Progenitor cell of endocrine pancreas (in vitro differentiated cells): ENCODE measurements at regions not wholly inside any gene's neighbourhood (a gene's known extent, or its start where the extent isn't known, plus 50 kb on each side); places are given as distances from the start of the nearest gene placed in this dataset.

Experiments
- DNase-seq: peaks from one replicate; pipeline ENCODE4 v3.0.0; 2021; ENCODE audit warnings: low spot score; ENCODE audit not compliant: unreplicated experiment
- H3K27ac Mint-ChIP-seq: 2 replicates; pipeline ENCODE4 v1.8.0; 2021; ENCODE audit warnings: mild to moderate bottlenecking, moderate library complexity, mixed read lengths
- H3K27me3 Mint-ChIP-seq: 2 replicates; pipeline ENCODE4 v1.8.0; 2021; ENCODE audit warnings: mixed read lengths
- H3K36me3 Mint-ChIP-seq: 2 replicates; pipeline ENCODE4 v1.8.0; 2022; ENCODE audit warnings: mixed read lengths; ENCODE audit not compliant: insufficient read depth
- H3K4me1 Mint-ChIP-seq: 2 replicates; pipeline ENCODE4 v1.8.0; 2021; ENCODE audit warnings: low read depth, mixed read lengths
- H3K4me3 Mint-ChIP-seq: 2 replicates; pipeline ENCODE4 v1.8.0; 2021; ENCODE audit warnings: low read depth, mild to moderate bottlenecking, moderate library complexity, mixed read lengths
- H3K9me3 Mint-ChIP-seq: 2 replicates; pipeline ENCODE4 v1.8.0; 2021; ENCODE audit warnings: low read depth, mixed read lengths
- TF ChIP-seq, protein P1 (sequence below): fragments of 200-600 bp; sonication (generic); IDR thresholded peaks from one replicate; pipeline ENCODE4 v1.5.0; 2021; ENCODE audit warnings: antibody characterized with exemption, mild to moderate bottlenecking; ENCODE audit not compliant: unreplicated experiment

DNA sequence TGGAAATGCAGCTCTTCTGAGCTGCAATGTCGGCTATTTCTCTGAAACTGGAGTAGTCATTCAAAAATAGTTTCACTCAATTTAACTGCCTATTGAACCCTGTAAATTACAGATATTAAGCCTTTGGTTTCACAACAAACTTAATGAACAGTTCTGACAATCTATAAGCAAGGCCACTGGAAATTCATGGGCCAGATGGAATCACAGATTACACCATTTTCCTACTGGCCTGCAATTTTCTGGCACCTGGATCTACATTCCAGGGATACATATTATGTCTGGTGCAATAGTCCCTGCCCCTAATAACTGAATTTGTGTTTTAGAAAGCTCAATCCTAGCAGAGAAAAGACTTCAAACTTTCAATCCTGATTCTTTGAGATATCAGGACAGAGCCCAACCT lies 551.7 kb downstream of the RNF144A start:
- no peaks in the 10 kb centered on the region for H3K36me3 Mint-ChIP-seq
- no peaks in the 10 kb centered on the region for H3K27me3 Mint-ChIP-seq
- no peak for DNase-seq
- TF ChIP-seq, protein P1, sequence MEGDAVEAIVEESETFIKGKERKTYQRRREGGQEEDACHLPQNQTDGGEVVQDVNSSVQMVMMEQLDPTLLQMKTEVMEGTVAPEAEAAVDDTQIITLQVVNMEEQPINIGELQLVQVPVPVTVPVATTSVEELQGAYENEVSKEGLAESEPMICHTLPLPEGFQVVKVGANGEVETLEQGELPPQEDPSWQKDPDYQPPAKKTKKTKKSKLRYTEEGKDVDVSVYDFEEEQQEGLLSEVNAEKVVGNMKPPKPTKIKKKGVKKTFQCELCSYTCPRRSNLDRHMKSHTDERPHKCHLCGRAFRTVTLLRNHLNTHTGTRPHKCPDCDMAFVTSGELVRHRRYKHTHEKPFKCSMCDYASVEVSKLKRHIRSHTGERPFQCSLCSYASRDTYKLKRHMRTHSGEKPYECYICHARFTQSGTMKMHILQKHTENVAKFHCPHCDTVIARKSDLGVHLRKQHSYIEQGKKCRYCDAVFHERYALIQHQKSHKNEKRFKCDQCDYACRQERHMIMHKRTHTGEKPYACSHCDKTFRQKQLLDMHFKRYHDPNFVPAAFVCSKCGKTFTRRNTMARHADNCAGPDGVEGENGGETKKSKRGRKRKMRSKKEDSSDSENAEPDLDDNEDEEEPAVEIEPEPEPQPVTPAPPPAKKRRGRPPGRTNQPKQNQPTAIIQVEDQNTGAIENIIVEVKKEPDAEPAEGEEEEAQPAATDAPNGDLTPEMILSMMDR: no peak
- no peak overlapping the region for H3K27ac Mint-ChIP-seq
- no peaks in the 10 kb centered on the region for H3K4me1 Mint-ChIP-seq
- no peak overlapping the region for H3K4me3 Mint-ChIP-seq
- no peaks in the 10 kb centered on the region for H3K9me3 Mint-ChIP-seq

DNA sequence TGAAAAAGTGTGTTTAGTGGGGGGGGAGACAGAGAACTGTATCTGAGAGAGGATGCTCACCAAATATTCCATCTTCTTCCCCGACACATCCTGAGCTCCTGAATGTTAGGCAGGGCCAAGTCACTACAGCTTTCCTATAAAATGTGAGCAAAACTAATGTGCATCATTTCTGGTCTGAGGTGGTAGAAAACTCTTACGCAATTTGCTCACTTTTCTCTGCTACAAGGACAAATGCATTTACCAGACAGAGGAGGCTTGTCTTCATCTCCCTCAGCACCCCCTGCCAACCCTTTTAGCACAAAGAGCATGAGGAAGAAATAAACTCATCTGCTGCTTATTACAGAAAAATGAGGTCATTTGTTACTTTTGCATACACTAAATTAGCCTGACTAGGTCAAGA lies 554.0 kb downstream of the RNF144A start:
- Mint-ChIP-seq H3K36me3 (no peaks in the 10 kb centered on the region), H3K9me3 (no peaks in the 10 kb centered on the region), H3K4me1 (no peaks in the 10 kb centered on the region), H3K27ac (no peak overlapping the region), H3K4me3 (no peak overlapping the region), H3K27me3 (no peaks in the 10 kb centered on the region)
- TF ChIP-seq, protein P1: no peak
- DNase-seq: no peak

DNA sequence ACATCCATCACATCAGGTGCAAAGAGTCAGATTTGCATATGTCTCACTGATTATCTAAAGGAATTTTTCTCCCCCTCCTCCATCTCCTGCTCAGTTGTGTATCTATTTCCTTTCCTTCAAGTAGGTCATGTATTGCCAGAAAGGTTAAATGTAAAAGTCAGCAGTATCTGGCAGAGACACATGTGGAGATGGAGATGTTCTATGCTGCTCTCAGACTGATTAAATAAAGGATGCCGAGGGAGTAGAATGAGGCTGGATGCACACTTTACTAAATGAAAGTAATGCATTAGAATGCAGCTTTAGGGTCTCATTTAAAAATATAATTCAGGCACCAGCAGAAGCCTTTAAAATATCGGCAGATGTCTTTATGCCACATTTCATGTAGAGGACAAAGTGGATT lies 555.3 kb downstream of the RNF144A start:
- peaks cover 2% of the 10 kb centered on the region for H3K4me1 Mint-ChIP-seq
- H3K4me3 Mint-ChIP-seq: no peak overlapping the region
- H3K27me3 Mint-ChIP-seq: no peaks in the 10 kb centered on the region
- H3K27ac Mint-ChIP-seq: no peak overlapping the region
- no peak for DNase-seq
- no peaks in the 10 kb centered on the region for H3K9me3 Mint-ChIP-seq
- TF ChIP-seq, protein P1: no peak
- H3K36me3 Mint-ChIP-seq: no peaks in the 10 kb centered on the region

DNA sequence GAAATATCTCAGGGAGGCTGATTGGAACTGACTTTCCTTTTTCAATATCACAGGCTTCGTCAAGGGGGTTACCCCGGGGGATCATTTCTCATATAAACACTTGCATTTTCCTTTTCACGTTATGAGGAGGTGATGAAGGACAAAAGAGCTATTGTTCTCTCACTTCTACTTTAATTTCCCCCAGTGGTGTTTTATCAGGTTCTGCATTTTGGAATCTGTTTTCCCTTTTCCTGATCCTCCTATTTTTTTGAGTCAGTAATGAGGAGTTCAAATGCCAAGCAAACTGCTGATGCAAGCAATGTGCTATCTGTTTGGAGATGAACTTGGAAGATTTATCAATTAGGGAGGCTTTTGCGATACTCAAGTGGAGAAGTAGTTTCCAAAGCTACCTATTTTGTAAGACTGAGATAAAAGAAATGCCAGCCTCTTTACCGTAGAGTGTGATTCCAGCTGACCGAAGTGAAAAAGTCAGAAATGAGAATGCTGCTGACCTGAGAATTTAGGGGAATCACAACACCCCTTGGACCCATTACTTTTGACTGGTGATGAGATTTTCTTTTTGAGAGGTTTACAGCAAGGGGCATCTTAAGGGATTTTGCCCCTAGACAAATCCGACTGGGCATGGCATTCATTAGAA lies 556.0 kb downstream of the RNF144A start:
- H3K4me3 Mint-ChIP-seq: no peak overlapping the region
- peaks cover 2% of the 10 kb centered on the region for H3K4me1 Mint-ChIP-seq
- DNase-seq: no peak
- H3K9me3 Mint-ChIP-seq: no peaks in the 10 kb centered on the region
- no peaks in the 10 kb centered on the region for H3K27me3 Mint-ChIP-seq
- TF ChIP-seq, protein P1: no peak
- H3K27ac Mint-ChIP-seq: no peak overlapping the region
- no peaks in the 10 kb centered on the region for H3K36me3 Mint-ChIP-seq

DNA sequence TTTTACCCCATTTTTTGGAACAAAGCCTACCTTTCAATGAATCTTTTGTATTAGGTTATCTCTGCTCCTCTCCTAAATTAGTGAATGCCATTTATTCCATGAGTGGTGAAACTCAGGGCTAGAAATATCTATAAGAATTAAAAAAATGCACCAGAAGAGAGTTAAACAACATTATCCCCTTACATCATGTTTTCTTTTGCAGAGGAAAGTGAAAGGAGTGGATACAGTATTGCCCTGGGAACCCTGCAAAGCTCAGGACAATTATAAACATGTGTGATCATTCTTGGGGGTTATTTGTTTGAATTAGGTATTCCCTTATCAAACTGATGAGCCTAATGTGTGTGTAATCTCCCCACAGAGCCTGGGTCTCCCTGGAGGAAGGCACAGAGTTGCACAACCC lies 559.2 kb downstream of the RNF144A start:
- no peak for DNase-seq
- H3K4me3 Mint-ChIP-seq: no peak overlapping the region
- H3K27ac Mint-ChIP-seq: no peak overlapping the region
- peaks cover 2% of the 10 kb centered on the region for H3K4me1 Mint-ChIP-seq
- no peaks in the 10 kb centered on the region for H3K27me3 Mint-ChIP-seq
- H3K36me3 Mint-ChIP-seq: no peaks in the 10 kb centered on the region
- peaks cover 1% of the 10 kb centered on the region for H3K9me3 Mint-ChIP-seq
- TF ChIP-seq, protein P1: no peak
